CMK (cell line): ENCODE measurements at regions not wholly inside any gene's neighbourhood (a gene's known extent, or its start where the extent isn't known, plus 50 kb on each side); places are given as distances from the start of the nearest gene placed in this dataset.
"Not testable (repeated sequence)": the region's sequence is repeated elsewhere in the genome, so short reads cannot be mapped to it uniquely, and the experiment has no call there.

Source experiments
- DNase-seq: peaks from one replicate; pipeline ENCODE4 v3.0.0-alpha.2; 2010; ENCODE audit warnings: low read depth

DNA sequence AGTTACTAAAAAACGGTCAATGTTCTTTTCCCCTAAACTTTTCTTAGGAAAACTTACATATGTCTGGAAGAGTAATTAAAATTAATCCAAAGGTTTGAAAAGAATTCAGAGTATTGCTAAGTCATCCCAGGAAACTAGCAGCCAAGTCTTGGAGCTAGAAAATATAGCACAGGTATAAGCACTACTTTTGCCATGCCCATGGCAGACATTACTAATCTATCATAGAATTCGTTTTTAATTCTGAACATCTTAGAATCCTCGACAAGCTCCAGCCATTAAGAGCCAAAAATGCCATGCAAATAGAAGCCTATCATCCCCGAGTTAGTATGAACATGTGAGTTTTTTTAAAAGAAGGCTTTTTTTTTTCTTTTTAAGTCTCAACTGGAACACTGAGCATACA lies 395.0 kb downstream of the ZEB2 start:
- DNase-seq = no peak

GRCh38 chr2:144120487-144120886 lies 399.4 kb downstream of the ZEB2 start:
- no peak for DNase-seq

GRCh38 chr2:144117086-144117485 lies 402.8 kb downstream of the ZEB2 start:
- DNase-seq = no peak

DNA sequence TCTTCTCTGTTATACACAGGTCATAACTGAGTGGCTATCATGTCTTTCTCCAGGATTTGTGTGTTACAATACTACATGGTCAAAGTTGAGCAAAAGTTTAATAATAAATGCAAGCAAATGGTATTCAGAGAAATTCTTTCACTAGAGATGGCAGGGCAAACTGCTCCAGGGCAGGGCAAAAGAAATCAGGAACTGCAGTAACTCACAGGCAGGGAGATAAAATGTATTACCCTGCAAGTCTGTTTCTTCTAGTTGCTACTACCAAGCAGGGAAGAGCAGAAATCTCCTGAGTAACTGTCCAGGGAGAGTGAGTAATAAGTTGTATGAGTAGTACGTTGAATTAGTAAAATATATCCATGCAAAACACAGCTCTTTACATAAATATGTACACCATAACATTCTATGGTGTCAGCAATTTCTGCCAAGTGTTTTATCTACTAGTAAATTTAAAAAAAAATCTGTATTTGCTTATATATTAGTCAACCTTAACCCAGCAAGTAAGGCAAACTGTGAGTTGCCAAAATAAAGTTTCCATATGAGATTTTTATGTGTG lies 404.1 kb downstream of the ZEB2 start:
- DNase-seq = no peak

DNA sequence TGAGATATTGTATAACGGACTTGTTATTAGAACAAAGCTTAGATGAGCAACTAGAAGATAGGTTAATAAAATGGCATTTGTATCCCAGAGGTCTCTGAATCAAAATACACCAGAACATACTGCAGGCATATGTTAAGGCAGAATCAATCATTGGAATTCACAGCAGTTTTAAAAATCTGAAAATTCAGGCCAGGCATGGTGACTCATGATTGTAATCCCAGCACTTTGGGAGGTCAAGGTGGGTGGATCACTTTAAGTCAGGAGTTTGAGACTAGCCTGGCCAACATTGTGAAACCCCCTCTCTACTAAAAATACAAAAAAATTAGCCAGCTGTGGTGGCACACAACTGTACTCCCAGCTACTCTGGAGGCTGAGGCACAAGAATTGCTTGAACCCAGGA lies 405.2 kb downstream of the ZEB2 start:
- no peak for DNase-seq

GRCh38 chr2:144111437-144111836 lies 408.5 kb downstream of the ZEB2 start:
- no peak for DNase-seq

DNA sequence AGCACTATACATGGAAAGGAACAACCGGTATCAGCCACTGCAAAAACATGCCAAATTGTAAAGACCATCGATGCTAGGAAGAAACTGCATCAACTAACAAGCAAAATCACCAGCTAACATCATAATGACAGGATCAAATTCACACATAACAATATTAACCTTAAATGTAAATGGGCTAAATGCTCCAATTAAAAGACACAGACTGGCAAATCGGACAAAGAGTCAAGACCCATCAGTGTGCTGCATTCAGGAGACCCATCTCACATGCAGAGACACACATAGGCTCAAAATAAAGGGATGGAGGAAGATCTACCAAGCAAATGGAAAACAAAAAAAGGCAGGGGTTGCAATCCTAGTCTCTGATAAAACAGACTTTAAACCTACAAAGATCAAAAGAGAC lies 413.8 kb downstream of the ZEB2 start:
- not testable (repeated sequence) for DNase-seq

DNA sequence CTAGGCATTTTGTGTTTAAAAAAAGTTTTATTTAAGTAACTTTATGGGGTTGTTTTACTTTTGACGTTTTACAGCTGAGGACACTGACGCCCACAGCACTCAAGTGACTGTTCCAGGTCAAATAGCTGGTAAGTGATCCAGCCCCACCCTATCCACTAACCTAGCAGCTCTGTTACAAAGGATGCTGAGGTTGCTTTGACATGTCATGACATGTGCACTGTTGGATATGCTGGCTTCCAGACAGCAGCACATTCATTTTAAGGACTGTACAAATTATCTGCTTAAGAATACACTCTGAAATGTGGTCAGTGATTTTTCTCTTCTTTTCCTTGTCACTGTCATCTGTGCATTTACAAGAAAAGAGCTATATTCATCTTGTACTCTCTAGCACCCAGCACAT lies 417.5 kb downstream of the ZEB2 start:
- DNase-seq = no peak

- DNase-seq = no peak
These were observed 420.0 kb downstream of the ZEB2 start for GRCh38 chr2:144099780-144100377.

DNA sequence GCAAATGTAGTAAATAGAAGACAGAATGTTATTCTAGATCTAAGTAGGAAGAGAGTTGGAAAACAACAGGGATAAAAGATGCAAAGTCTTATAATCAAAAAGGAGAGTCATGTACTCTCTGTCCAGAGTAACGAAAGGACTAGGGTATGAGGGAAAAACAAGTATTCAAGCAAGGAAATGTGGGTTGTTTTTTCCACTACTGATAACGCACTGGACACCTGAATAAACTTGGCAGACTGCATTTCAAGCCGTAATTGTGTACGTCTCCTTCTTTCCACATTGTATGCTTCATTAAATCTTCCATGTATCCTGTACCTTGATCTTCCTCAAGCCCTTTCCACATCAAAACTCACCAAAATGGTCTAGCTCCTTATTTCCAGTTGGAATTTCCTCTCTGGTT lies 420.6 kb downstream of the ZEB2 start:
- DNase-seq = no peak

- DNase-seq = no peak
These were observed 422.3 kb downstream of the ZEB2 start for GRCh38 chr2:144097440-144098225.

GRCh38 chr2:144096531-144096930 lies 423.4 kb downstream of the ZEB2 start:
- no peak for DNase-seq

DNA sequence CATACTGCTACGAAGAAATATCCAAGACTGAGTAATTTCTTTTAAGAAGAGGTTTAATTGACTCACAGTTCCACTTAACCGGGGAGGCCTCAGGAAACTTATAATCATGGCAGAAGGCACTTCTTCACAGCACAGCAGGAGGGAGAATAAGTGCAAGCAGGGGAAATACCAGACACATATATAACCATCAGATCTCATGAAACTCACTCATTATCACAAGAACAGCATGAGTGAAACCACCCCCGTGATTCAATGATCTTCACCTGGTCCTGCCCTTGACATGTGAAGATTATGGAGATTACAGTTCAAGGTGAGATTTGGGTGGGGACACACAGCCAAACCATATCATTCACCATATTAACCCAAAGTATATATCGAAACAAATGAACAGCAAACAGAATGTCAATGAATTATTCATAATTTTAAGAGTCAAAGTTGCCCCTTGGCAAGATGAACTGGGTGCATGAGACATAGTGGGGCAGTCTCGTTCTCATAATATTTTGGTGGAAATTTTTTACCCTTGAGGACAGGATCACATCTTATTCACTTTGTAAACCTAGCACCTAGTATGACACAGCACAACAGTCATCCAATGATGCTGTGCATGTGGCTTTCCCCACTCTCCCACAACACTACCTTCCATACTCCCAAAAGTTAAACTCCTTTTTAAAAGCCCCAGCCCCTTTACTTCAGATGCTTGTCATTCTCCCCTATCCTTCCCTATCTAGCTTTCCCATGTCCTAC lies 425.3 kb downstream of the ZEB2 start:
- no peak for DNase-seq

GRCh38 chr2:144091622-144092021 lies 428.3 kb downstream of the ZEB2 start:
- no peak for DNase-seq

DNA sequence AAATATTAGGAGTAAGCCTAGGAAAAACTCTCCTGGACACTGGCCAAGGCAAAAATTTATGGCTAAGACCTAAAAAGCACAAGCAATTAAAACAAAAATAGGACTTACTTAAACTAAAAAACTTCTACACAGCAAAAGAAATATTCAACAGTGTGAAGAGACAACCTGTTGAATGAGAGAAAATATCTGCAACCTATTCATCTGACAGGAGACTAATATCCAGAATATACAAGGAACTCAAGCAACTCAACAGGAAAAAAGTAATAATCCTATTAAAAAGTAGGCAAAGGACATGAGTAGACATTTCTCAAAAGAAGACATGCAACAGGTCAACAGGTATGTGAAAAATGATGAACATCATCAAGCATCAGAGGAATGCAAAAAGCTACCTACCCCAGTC lies 431.1 kb downstream of the ZEB2 start:
- no peak for DNase-seq

DNA sequence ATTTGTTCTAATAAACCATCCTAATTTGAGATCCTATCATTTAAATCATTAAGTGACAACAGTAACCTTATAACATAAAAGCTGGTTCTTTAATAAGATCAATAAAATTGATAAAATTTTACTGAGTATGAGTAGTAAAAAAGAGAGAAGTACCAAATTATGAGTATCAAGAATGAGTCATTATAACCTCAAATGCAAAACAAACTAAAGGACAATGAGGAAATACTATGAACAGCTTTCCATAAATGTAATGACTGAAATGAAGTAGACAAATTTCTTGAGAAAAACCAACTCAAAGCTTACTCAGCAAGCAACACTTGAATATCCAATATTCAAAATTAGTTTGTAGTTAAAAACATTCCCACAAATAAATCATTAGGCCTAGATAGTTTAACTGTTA lies 433.0 kb downstream of the ZEB2 start:
- DNase-seq = no peak

DNA sequence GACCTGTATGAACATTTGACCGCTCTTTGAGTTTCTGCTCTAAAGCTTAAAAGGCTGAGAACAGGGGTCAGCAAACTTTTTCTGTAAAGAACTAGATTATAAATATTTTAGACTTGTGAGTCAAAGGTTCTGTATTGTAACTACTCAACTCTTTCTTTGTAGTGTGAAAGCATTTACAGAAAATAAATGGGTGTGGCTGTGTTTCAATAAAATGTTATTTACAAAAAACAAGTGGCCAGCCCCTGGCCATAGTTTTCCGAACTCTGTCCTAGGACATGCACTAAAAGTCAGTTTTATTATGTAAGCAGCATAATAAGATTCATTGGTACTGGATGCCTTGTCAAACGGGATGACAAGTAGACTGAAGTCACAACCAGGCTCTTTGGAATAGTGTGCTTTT lies 434.9 kb downstream of the ZEB2 start:
- no peak for DNase-seq

DNA sequence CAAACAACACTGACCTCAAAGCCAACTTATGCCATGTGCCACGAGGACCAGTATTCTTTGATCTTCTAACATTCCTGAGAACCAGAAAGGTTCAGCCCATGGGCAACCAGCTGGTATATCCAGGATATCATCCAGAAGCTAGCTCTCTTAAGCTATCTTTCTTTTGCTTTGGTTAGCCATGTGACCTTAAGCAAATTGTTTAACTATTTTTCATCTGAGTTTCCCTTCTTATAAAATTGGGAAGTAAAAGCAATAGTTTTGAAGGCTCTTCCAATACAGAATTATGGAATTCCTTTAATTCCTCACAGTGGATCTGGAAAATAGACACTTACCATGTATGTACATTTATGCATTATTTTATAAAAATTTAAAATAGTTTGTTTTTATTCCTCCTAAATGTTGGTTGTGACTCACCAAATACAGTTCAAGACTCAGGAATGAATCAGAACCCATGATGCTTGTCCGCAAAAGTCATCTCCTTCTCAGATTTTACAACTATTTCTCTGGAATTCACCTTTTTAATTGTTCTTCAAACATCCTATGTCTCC lies 435.7 kb downstream of the ZEB2 start:
- no peak for DNase-seq

- DNase-seq = no peak
These were observed 436.7 kb downstream of the ZEB2 start for GRCh38 chr2:144083211-144083610.

- DNase-seq = no peak
These were observed 437.1 kb downstream of the ZEB2 start for GRCh38 chr2:144082777-144083176.

- no peak for DNase-seq
These were observed 437.6 kb downstream of the ZEB2 start for GRCh38 chr2:144082327-144082726.

DNA sequence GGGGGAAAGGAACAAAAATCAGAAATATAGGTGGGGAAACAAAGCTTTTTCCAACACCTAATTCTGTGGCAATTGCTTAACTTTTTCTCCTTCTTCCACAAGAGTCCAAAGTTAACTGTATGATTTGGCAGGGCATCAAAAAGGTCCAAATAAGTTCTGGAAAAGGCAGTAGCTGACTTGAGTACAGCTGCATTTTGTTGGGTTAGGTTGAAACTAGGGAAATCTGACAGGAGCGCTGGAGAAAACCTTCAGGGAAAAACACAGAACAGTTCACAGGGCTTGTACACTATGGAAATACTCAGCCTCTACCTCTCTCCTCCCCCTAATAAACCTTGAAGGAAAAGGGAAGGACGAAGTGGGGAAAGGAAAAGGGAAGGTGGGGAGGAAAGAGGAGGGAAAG lies 438.6 kb downstream of the ZEB2 start:
- DNase-seq = no peak

- DNase-seq = no peak
These were observed 440.1 kb downstream of the ZEB2 start for GRCh38 chr2:144079803-144080202.
